Mucosa of rectum (tissue), 2 donors: ENCODE measurements at regions not wholly inside any gene's neighbourhood (a gene's known extent, or its start where the extent isn't known, plus 50 kb on each side); places are given as distances from the start of the nearest gene placed in this dataset.

ENCODE experiments used
- H3K27ac ChIP-seq, 2 donors: one replicate each; pipeline ENCODE4 v1.7.0; 2013; ENCODE audit warnings: inconsistent platforms in 2 of 2, low read depth in 2 of 2, low read length in 2 of 2
- H3K27me3 ChIP-seq, 2 donors: one replicate each; pipeline ENCODE4 v1.7.0; 2013; ENCODE audit warnings: low read length in 2 of 2; ENCODE audit not compliant: control insufficient read depth in 2 of 2, insufficient read depth in 2 of 2
- H3K36me3 ChIP-seq, 2 donors: one replicate each; pipeline ENCODE4 v1.7.0; 2013; ENCODE audit warnings: low read length in 2 of 2; ENCODE audit not compliant: control insufficient read depth in 2 of 2, insufficient read depth in 2 of 2
- H3K4me1 ChIP-seq, 2 donors: one replicate each; pipeline ENCODE4 v1.7.0; 2013; ENCODE audit warnings: low read length in 2 of 2, mild to moderate bottlenecking in 1 of 2; ENCODE audit not compliant: control insufficient read depth in 2 of 2, insufficient read depth in 2 of 2
- H3K4me3 ChIP-seq, 2 donors: one replicate each; pipeline ENCODE4 v1.7.0; 2013; ENCODE audit warnings: low read length in 2 of 2
- H3K9ac ChIP-seq, 2 donors: one replicate each; pipeline ENCODE4 v1.7.0; 2013; ENCODE audit warnings: low read length in 2 of 2, low read depth in 1 of 2, mild to moderate bottlenecking in 1 of 2
- H3K9me3 ChIP-seq, 2 donors: one replicate each; pipeline ENCODE4 v1.7.0; 2013; ENCODE audit warnings: low read length in 2 of 2; ENCODE audit not compliant: control insufficient read depth in 2 of 2
- donor health status: healthy.
- donor health status: Normal muscosa, but diverticular disease.

DNA sequence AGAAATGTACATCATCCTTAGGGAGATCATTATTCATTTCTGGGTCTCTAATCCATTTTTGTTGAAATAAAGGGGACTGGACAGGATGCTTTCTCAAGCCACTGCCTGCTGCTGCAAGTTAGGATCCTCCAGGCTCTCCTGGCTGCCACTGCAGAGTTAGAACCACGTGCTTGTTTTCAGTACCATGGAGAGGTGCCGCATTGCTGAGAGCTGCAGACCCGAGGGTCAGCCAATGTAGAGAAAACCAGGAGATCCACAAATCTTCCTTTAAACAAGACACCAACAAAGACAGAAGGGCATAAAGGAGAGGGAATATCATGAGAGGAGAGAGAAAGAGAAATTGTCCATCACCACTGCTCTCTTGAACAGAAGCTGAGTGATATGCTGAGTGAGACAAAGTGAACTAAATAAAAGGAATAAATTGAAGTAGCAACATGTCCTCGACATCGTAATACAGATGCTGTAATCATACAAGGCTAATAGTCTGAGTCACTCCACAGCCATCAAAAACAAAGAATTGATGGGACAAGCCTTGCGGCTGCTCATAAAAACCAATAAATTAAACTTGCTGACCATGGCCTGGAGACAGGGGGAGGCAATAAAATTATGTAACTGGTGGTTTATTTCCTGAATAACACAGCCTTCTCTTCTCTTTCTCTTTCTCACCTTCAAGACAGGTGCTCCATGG, 255.7 kb downstream of the OMA1 start:
- no peaks in the 10 kb centered on the region for H3K27me3 ChIP-seq

DNA sequence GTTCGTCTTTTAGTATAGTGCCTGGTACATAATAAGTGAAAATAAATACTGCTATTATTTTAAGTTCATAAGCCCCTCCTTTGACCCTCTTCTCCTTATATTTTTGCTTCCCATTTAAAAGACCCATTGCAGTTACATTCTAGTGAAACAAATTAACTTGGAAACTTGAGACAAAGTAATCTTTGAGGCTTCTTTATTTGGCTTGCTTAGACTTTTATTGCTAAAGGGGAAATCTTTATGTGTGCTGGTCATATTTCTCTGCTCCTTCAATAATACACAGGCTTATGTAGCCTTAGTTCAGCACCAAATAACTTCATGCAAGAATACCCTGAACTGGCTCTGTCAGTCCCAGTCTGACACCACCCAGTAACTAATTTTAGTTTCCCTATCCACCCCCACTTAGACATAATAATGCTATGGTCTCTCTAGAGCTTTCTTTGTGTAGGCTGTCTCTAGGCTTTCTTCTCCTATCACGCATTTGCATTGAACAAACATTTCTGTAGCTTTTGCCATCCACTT, 257.8 kb downstream of the OMA1 start:
- H3K9ac ChIP-seq = no peak overlapping the region
- H3K36me3 ChIP-seq = no peaks in the 10 kb centered on the region
- no peaks in the 10 kb centered on the region for H3K9me3 ChIP-seq
- H3K4me1 ChIP-seq = no peaks in the 10 kb centered on the region
- no peak overlapping the region for H3K4me3 ChIP-seq
- no peaks in the 10 kb centered on the region for H3K27me3 ChIP-seq
- no peak overlapping the region for H3K27ac ChIP-seq

More for the DNA sequence above, 255.7 kb downstream of the OMA1 start:
- no peaks in the 10 kb centered on the region for H3K9me3 ChIP-seq
- H3K36me3 ChIP-seq = no peaks in the 10 kb centered on the region
- no peak overlapping the region for H3K4me3 ChIP-seq
- H3K9ac ChIP-seq = no peak overlapping the region
- H3K4me1 ChIP-seq = no peaks in the 10 kb centered on the region
- no peak overlapping the region for H3K27ac ChIP-seq

DNA sequence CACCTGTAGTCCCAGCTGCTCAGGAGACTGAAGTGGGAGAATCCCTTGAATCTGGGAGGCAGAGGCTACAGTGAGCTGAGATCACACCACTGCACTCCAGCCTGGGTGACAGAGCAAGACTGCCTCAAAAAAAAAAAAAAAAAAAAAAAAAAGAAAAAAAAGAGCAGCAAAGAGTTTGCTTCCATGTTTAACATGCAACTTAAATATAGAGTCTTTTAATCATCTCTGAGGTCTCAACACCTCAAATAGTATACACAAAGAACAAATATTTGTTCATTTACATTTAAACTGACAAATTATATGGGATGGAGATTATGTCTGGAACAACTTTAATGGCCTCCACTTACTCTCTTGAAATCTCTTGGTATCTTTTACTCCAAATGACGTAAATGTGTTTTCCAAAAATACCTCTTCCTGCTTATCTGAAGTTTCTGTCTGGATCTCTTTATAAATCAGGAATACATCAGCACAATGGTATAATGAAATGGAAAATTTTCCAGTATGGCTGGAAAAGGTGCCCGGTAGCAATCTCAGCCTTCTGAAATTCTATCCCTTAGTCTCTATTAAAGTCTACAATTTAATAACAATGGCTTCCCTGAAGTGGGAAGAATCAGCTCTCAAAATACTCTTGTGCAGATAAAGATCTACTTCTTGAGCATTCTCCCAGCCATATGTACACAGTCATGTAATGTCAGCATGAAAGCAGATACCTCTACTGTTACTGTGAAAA, 258.5 kb downstream of the OMA1 start:
- Histone ChIP-seq H3K36me3 (no peaks in the 10 kb centered on the region), H3K9me3 (no peaks in the 10 kb centered on the region), H3K27me3 (no peaks in the 10 kb centered on the region), H3K9ac (no peak overlapping the region), H3K27ac (no peak overlapping the region), H3K4me3 (no peak overlapping the region), H3K4me1 (no peaks in the 10 kb centered on the region)

DNA sequence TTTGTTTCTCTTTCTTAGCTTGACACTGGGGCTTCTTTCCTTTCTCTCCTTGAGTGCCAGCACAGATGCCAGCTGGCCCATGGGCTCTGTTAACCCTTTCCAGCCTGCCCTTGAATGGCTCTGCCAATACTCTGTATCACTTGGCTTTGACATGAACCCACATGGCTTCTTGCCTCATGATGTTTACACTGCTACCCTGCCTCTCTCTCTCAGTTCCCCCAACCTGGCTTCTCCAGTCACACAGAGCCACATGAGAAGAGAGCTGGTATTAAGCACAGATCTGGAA, 262.4 kb downstream of the OMA1 start:
- Histone ChIP-seq H3K4me1 (no peaks in the 10 kb centered on the region), H3K4me3 (no peak overlapping the region), H3K27ac (no peak overlapping the region), H3K36me3 (no peaks in the 10 kb centered on the region), H3K27me3 (no peaks in the 10 kb centered on the region), H3K9ac (no peak overlapping the region), H3K9me3 (no peaks in the 10 kb centered on the region)

DNA sequence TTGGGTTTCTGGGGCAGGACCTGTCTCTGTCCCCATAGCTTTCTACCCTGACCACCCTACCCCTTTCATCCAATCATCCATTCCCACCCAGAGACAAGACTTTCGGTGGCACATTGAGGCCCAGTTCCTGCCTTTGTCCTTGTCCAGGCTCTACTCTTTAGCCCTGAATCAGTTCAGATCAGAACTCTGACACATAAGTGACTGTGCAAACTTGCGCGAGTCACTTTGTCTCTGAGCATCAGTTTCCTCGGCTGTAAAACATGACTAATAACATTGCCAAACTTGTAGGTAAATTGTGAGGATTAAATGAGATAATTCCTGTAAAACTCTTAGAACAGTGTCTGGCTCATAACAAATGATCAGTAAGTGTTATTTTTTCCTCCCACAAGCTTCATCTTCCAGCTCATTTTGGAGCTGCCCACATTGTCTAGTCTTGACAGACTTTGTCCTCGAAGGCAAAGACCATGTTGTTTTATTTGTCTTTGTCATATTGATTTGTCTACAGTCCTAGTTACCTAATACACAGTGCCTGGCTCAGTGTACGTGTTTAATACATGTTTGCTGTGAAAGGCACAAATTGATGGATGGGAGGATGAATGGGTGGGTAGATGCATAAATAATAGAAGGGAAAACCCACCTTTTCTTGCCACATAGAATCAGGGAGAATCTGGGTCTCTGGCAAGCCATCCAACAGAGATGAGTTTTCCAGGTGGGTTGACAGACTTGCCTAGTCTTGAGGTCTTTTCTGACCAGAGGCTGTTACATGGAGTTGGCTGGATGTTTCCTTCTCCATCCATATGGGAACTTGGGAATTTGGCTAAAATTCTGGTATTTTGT, 262.9 kb downstream of the OMA1 start:
- Histone ChIP-seq H3K27ac (no peak overlapping the region), H3K9ac (no peak overlapping the region), H3K27me3 (no peaks in the 10 kb centered on the region), H3K4me1 (no peaks in the 10 kb centered on the region), H3K4me3 (no peak overlapping the region), H3K9me3 (no peaks in the 10 kb centered on the region), H3K36me3 (no peaks in the 10 kb centered on the region)

DNA sequence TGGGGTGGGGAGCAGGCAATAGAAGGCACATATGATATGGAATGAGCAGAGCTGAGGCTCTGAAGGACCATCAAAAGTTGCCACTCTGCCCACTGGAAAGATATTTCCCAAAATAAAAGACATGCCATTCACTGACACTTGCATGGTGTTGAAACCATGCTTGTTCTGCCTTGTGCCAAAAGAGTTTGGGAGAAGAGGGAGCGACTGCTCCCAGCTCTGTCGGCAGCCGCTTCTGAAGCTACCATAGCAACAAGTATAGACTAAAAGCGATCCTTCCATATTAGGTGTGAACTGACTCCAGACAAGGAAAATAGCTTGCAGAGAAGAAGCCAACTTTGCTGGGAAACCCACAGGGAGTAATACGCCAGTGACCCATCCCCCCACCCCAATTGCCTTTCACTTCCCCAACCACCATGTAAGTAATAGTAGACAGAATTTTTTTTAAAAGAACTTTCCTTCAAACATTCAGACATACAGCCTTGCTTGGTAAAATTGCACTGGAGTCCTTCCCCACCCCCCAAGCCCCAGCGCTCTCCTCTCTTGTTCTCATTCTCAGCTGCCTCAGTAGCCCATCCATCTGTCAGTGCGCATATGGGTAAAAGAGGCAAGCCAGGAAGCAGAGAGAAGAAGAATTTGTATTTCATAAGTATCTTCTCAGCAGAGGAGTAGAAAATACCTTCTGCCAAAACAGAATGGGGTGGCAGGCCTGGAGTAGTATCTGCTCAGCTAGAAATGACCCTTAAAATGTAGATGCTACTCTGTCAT, 263.7 kb downstream of the OMA1 start:
- Histone ChIP-seq H3K27ac (no peak overlapping the region), H3K27me3 (no peaks in the 10 kb centered on the region), H3K9me3 (no peaks in the 10 kb centered on the region), H3K9ac (no peak overlapping the region), H3K4me3 (no peak overlapping the region), H3K36me3 (no peaks in the 10 kb centered on the region), H3K4me1 (no peaks in the 10 kb centered on the region)

DNA sequence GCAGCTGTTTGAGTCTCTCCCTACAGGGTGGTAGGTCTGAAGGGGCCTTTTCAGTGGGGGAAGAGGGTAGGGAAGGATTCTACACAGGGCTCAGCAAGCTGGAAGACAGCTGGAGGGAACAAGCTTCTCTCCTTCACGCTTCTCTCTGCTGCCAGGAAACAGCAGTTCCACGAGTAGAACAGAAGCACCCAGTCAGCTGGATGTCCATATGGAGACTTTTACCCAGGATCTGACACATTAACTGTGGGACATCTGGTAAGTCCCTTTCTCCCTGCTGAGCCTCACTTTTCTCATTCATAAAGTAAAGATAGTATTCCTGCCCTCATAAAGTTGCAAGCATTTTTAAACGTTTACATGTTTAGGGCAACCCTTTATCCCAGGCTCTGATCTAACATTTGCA, 280.3 kb downstream of the OMA1 start:
- H3K27me3 ChIP-seq = no peaks in the 10 kb centered on the region
- no peak overlapping the region for H3K9ac ChIP-seq
- no peaks in the 10 kb centered on the region for H3K9me3 ChIP-seq
- no peaks in the 10 kb centered on the region for H3K36me3 ChIP-seq
- H3K4me3 ChIP-seq = no peak overlapping the region
- H3K4me1 ChIP-seq = no peaks in the 10 kb centered on the region
- H3K27ac ChIP-seq = no peak overlapping the region

DNA sequence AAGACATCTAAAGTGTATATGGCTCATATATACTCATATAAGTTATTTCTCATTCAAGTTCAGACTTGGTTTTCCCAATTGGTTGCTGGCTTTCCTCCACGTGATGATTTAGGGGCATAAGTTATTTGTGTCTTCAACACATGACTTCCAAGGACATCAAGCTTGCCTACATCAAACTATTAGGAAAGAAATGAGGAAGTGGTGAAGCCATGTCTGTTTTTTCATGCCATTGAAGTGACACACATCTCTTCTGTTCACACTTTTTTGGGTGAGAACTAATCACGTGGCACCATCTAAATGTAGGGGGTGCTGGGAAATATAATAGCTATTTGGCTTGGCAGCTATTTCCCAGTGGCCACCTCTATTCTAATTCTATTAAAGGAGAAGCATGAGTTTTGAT, 282.1 kb downstream of the OMA1 start:
- H3K9me3 ChIP-seq = no peaks in the 10 kb centered on the region
- H3K27me3 ChIP-seq = no peaks in the 10 kb centered on the region
- no peak overlapping the region for H3K4me3 ChIP-seq
- H3K27ac ChIP-seq = no peak overlapping the region
- H3K9ac ChIP-seq = no peak overlapping the region
- no peaks in the 10 kb centered on the region for H3K36me3 ChIP-seq
- no peaks in the 10 kb centered on the region for H3K4me1 ChIP-seq

DNA sequence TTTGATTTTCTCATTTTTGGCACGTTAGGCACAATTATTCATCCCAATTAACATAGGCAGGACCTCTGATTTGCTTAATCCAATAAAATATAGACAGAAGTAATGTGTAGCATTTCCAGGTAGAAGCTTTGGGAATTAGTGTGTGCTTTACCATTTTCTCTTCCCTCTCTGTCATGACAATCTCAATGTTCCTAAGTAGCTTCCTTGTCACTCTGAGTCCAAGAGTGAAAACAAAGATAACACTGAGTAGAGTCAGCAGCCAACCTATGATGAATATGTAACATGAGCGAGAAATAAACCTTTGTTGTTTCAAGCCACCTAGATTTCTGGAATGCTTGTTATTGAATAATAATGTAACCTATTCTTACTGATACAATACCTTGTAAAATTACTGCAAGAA, 283.8 kb downstream of the OMA1 start:
- no peaks in the 10 kb centered on the region for H3K9me3 ChIP-seq
- H3K4me1 ChIP-seq = no peaks in the 10 kb centered on the region
- no peak overlapping the region for H3K4me3 ChIP-seq
- H3K27ac ChIP-seq = no peak overlapping the region
- no peaks in the 10 kb centered on the region for H3K27me3 ChIP-seq
- H3K36me3 ChIP-seq = no peaks in the 10 kb centered on the region
- no peak overlapping the region for H3K9ac ChIP-seq
